ENCODE measurements at regions not wholly inside any gene's neighbourhood (a gene's known extent, or its start where the extent isn't known, plus 50 kb on each side); places are given as distances from the start of the nearest gene placed in this dataset.

DNA sequence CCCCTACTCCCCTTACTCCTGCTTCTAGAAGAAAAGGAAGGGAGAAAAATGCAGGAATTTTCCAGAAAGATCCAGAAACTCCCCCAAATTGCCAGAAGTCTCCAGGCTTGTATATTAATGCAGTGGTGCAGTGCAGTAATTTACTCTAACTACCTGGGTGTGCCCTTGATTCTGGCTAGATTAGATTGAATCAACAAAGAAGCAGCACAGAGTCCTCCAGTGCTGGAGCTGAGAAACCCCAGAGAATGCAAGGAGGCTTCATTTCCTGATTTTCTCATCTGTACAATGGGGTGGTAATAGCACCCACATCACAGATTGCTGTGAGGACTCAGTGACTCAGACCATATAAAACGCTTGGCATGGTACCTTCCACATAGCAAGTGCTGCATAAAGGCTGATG is 247.3 kb upstream of the RPL38 start:
- no peak for DNase-seq (ENCODE audit: low read depth)

- DNase-seq (ENCODE audit: low read depth): peak; percentile 25
Observed at GRCh38 chr17:73956595-73957465, 246.6 kb upstream of the RPL38 start.

DNA sequence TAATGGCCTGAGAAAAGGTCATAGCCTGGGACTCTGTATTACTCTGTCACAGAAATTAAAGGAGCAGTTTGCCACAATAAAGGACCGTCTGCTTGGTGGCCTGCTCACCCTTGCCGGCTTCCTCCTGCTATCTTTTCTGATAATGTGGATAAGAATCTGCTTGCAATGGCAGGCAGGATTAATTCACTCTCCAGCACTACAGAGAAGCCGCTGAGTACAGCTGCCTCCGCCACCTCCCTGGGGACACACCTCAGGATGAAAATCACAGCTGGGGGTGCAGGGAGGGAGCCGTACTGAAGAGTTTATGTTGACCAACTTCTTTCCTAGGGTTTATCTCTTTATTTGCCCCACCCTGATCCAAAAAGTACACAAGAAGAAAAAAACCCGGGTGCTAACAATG is 245.9 kb upstream of the RPL38 start:
- no peak for DNase-seq (ENCODE audit: low read depth)

GRCh38 chr17:73958453-73958852 is 245.0 kb upstream of the RPL38 start:
- DNase-seq (ENCODE audit: low read depth): no peak

GRCh38 chr17:73960469-73960868 is 243.0 kb upstream of the RPL38 start:
- DNase-seq (ENCODE audit: low read depth): no peak

DNA sequence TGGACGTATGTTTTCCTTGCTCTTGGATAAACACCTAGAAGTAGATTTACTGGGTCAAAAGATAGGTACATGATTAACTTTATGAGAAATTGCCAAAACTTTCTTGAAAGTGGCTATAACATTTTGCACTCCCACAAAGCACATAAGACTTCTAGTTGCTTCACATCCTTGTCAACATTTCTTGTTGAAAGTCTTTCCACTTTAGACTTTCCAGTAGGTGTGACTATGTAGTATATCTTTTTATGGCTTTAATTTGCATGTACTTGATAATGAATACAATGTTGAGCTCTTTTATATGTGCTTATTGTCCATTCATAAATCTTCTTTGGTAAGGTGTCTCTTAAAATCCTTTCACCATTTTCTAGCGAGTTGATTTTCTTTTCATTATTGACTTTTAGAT is 241.2 kb upstream of the RPL38 start:
- DNase-seq (ENCODE audit: low read depth): no peak

GRCh38 chr17:73968680-73969079 is 234.8 kb upstream of the RPL38 start:
- DNase-seq (ENCODE audit: low read depth): no peak

DNA sequence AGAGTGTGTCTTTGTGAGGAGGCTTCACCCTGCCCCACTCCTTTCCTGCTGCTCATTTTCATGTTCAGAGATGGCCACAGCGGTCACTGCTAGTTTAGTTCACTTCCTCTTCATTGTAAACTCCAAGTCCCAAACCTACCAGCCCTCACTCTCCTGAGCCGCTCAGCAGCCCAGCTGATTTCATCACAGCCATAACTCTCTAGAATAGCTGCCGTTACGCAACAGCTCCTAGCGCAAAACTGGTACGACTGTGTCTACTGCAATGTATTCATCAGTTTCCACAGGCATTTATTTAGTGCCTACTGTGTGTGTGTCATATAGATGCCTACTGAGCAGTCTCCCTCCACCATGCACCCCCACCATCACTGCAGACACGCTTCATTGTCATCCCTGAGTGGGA is 233.5 kb upstream of the RPL38 start:
- no peak for DNase-seq (ENCODE audit: low read depth)

DNA sequence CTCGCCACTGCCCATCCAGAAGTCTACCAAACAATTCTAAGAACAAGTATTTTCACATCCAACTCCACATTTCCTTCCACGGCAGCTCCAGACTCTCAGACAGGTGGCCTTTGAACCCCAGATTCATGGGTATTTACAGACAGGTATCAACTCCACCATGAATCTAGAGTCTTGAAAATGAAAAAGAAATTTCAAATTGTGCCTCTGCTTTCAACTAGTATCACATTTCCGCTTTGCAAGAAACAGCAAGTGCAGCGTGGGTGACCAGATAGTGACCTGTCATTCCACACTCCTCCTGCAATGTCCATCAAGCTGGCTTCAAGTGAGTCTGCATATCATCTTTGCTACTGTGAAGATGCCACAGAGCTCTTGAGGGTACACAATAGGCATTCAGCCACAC is 232.4 kb upstream of the RPL38 start:
- DNase-seq (ENCODE audit: low read depth): no peak

GRCh38 chr17:73972056-73972455 is 231.4 kb upstream of the RPL38 start:
- DNase-seq (ENCODE audit: low read depth): no peak

DNA sequence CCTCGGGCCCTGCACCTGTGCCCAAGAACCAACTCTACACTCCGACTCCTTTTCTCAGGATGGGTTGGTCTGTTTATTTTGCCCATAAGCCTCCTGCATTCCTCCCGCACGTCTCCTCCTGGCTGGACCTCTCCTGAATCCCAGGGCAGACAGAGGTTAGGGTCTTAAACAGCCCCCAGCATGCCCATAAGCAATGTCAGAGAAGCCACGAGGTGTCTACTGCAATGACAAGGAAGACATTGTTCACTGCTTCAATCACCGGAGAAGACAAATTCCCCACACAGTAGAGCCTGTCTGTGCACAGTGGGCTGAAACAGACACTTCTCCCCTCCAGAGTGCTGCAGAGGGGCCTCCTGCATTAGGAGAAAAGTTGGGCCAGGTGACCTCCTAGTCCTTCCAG is 230.6 kb upstream of the RPL38 start:
- DNase-seq (ENCODE audit: low read depth): no peak

GRCh38 chr17:73973586-73974409 is 229.7 kb upstream of the RPL38 start:
- no peak for DNase-seq (ENCODE audit: low read depth)

- DNase-seq (ENCODE audit: low read depth): no peak
Observed at GRCh38 chr17:73974536-73974935, 228.9 kb upstream of the RPL38 start.

GRCh38 chr17:73976147-73976546 is 227.3 kb upstream of the RPL38 start:
- no peak for DNase-seq (ENCODE audit: low read depth)

DNA sequence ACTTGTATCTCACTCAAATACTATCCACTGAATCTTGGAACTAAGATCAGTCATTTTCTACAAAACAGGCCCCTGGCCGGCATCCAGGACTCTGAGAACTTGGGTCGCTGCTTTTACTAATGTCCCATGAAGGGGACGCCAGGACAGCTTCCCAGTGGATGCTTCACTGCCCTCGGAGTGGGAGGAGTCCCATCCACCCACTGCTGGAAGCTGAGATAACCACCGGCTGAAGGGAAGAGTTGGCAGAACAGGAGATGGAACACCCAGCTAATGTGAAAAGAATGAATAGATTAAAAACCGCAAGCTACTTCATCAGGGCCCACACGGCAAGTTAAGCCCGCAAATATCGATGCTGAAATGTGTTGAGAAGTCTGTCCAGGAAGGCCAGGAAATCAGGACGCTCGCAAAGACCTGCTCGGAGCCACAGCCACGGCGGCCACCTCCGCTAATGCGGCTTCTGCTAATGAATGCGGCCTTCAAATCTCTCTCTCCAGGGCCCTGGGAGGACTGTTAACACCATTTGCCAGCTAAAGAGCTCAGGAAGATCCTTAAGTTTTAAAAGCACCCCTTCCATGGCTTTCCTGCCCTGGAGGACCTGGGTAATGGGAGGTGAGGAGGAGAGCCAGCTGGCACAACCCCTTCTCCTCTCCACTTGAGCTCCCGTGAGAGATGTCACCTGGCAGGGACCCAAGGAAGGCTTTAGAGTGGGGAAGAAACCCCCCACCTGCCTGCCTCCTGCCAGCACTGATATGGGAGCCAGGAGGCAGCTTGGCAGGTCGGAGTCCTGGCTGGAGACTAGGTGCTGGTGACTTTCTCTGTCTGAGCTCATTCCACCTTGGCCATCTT is 226.6 kb upstream of the RPL38 start:
- DNase-seq (ENCODE audit: low read depth): no peak

- DNase-seq (ENCODE audit: low read depth): no peak
Observed at GRCh38 chr17:73980517-73980916, 223.0 kb upstream of the RPL38 start.

- no peak for DNase-seq (ENCODE audit: low read depth)
Observed at GRCh38 chr17:73982871-73983270, 220.6 kb upstream of the RPL38 start.

GRCh38 chr17:73983621-73984400 is 219.7 kb upstream of the RPL38 start:
- DNase-seq (ENCODE audit: low read depth): no peak

DNA sequence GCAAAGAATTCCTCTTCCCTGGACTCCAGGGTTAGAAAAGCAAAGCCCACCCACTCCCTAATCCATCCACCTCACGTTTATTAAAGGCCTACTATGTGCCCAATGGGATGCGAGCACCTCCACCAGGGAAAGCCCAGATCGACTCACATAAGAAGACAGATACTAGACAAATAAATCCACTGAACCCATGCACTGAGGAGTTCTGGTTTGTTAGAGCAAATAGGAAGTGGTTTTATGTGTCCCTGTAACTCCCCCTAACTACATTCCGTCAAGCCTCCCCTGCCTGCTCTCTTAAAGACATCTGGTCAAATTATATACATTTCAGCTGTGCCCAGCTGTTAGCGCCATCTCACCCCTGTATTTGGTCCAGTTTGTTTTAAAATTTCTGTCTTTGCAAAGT is 218.5 kb upstream of the RPL38 start:
- DNase-seq (ENCODE audit: low read depth): no peak

GRCh38 chr17:73985466-73986015 is 217.9 kb upstream of the RPL38 start:
- DNase-seq (ENCODE audit: low read depth): no peak

GRCh38 chr17:73986641-73987177 is 216.8 kb upstream of the RPL38 start:
- DNase-seq (ENCODE audit: low read depth): no peak

Measured in activated T-helper 1 cell treated with Interleukin-2 at 50 U/mL for 16 hours (primary cell).